Endothelial cell (in vitro differentiated cells): ENCODE measurements at regions not wholly inside any gene's neighbourhood (a gene's known extent, or its start where the extent isn't known, plus 50 kb on each side); places are given as distances from the start of the nearest gene placed in this dataset.

Experiments used
- DNase-seq: peaks from one replicate; pipeline ENCODE4 v3.0.0; 2021; ENCODE audit warnings: low spot score
- H3K27ac Mint-ChIP-seq: one replicate; pipeline ENCODE4 v1.8.0; 2021; ENCODE audit warnings: mixed read lengths, inconsistent platforms; ENCODE audit not compliant: unreplicated experiment
- H3K27me3 Mint-ChIP-seq: one replicate; pipeline ENCODE4 v1.8.0; 2021; ENCODE audit warnings: mild to moderate bottlenecking, moderate library complexity, mixed read lengths, inconsistent platforms; ENCODE audit not compliant: unreplicated experiment
- H3K36me3 Mint-ChIP-seq: one replicate; pipeline ENCODE4 v1.8.0; 2021; ENCODE audit warnings: mild to moderate bottlenecking, low read depth, mixed read lengths, inconsistent platforms; ENCODE audit not compliant: unreplicated experiment
- H3K4me1 Mint-ChIP-seq: one replicate; pipeline ENCODE4 v1.8.0; 2021; ENCODE audit warnings: mild to moderate bottlenecking, mixed read lengths, inconsistent platforms; ENCODE audit not compliant: unreplicated experiment
- H3K4me3 Mint-ChIP-seq: one replicate; pipeline ENCODE4 v1.8.0; 2021; ENCODE audit warnings: mild to moderate bottlenecking, mixed read lengths, inconsistent platforms; ENCODE audit not compliant: unreplicated experiment
- H3K9me3 Mint-ChIP-seq: one replicate; pipeline ENCODE4 v1.8.0; 2021; ENCODE audit warnings: mixed read lengths, inconsistent platforms; ENCODE audit not compliant: unreplicated experiment
- TF ChIP-seq, protein P1 (sequence below): fragments of 200-600 bp; sonication (generic); IDR thresholded peaks from one replicate; pipeline ENCODE4 v1.5.0; 2021; ENCODE audit warnings: antibody characterized with exemption; ENCODE audit not compliant: unreplicated experiment

DNA sequence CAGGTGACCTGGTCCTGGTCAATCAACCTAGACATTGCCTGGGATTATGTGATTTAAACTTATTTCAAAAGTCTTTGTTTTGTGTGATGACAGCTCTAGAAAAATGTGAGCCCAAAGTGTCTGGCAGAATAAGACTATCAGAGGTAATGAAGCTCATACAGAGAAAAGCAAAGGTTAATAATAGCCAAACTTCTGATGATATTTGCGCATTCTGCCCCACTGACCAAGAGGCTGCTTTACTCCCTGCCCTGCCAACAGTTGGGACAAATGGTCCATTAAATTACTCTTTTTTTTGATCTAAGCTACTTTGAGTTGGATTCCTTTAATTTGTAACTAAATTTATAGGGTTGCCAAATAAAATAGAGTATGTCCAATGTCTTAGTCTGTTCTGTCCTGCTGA lies 911.2 kb downstream of the MCTP2 start:
- DNase-seq, result no peak
- TF ChIP-seq, protein P1, sequence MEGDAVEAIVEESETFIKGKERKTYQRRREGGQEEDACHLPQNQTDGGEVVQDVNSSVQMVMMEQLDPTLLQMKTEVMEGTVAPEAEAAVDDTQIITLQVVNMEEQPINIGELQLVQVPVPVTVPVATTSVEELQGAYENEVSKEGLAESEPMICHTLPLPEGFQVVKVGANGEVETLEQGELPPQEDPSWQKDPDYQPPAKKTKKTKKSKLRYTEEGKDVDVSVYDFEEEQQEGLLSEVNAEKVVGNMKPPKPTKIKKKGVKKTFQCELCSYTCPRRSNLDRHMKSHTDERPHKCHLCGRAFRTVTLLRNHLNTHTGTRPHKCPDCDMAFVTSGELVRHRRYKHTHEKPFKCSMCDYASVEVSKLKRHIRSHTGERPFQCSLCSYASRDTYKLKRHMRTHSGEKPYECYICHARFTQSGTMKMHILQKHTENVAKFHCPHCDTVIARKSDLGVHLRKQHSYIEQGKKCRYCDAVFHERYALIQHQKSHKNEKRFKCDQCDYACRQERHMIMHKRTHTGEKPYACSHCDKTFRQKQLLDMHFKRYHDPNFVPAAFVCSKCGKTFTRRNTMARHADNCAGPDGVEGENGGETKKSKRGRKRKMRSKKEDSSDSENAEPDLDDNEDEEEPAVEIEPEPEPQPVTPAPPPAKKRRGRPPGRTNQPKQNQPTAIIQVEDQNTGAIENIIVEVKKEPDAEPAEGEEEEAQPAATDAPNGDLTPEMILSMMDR, result no peak
- Mint-ChIP-seq H3K27ac (no peak overlapping the region), H3K4me3 (no peak overlapping the region), H3K36me3 (no peaks in the 10 kb centered on the region), H3K27me3 (no peaks in the 10 kb centered on the region), H3K4me1 (no peaks in the 10 kb centered on the region), H3K9me3 (no peaks in the 10 kb centered on the region)

DNA sequence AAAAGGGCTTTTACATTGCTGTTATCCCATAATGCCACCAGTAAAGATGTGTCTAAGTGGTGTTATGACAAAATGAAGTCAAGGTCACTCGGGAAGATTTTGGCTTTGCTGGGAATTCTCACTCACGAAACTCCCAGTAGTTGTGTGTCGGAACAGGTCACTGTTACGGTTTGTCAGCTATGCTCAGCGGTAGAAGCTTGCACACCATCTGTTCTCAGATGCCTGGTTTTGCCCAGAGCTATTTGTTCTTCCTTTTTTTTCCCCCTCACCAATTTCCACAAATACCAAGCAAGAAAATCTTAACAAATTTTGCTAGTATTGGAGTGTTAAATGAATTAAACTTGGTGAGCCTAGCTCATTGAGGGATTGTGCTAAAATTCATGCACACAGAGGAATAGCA lies 915.1 kb downstream of the MCTP2 start:
- TF ChIP-seq, protein P1, result no peak
- Mint-ChIP-seq H3K27ac (no peak overlapping the region), H3K9me3 (no peaks in the 10 kb centered on the region), H3K36me3 (no peaks in the 10 kb centered on the region), H3K27me3 (no peaks in the 10 kb centered on the region), H3K4me1 (no peaks in the 10 kb centered on the region), H3K4me3 (no peak overlapping the region)
- no peak for DNase-seq

DNA sequence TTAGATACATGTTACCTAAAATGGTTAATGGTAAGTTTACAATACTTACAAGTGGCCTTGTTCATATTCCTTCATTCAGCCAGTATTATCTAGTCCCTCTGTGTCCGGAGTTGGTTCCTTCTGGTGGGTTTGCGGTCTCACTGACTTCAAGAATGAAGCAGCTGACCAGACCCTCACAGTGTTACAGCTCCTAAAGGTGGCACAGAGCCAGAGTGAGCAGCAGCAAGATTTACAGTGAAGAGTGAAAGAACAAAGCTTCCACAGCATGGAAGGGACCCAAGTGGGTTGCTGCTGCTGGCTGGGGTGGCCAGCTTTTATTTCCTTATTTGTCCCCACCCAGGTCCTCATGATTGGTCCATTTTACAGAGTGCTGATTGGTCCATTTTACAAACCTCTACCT lies 916.8 kb downstream of the MCTP2 start:
- H3K4me1 Mint-ChIP-seq, result no peaks in the 10 kb centered on the region
- no peaks in the 10 kb centered on the region for H3K36me3 Mint-ChIP-seq
- no peaks in the 10 kb centered on the region for H3K27me3 Mint-ChIP-seq
- TF ChIP-seq, protein P1, result no peak
- H3K27ac Mint-ChIP-seq, result no peak overlapping the region
- no peak overlapping the region for H3K4me3 Mint-ChIP-seq
- peaks cover 6% of the 10 kb centered on the region for H3K9me3 Mint-ChIP-seq
- no peak for DNase-seq

DNA sequence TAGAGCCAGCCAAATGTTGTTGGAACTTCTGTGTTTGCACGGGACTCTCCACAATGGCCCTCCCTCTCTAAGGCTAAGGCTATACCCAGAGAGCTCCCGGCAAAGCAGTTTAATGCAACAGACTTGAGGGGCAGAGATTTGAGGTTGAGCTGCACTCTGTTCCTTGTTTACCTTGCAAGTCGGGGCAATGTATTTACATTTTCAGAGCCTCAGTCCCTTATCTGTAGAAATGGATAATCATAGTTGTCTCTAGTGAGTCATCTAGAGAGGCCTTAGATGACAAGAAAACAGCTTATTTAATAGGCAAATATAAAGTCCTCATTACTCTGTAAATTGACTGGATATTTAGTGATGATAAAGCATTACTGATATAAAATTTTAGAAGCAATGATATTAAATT lies 917.7 kb downstream of the MCTP2 start:
- TF ChIP-seq, protein P1, result no peak
- no peak overlapping the region for H3K27ac Mint-ChIP-seq
- H3K36me3 Mint-ChIP-seq, result no peaks in the 10 kb centered on the region
- peaks cover 14% of the 10 kb centered on the region for H3K9me3 Mint-ChIP-seq
- no peaks in the 10 kb centered on the region for H3K4me1 Mint-ChIP-seq
- DNase-seq, result no peak
- H3K27me3 Mint-ChIP-seq, result no peaks in the 10 kb centered on the region
- H3K4me3 Mint-ChIP-seq, result no peak overlapping the region

DNA sequence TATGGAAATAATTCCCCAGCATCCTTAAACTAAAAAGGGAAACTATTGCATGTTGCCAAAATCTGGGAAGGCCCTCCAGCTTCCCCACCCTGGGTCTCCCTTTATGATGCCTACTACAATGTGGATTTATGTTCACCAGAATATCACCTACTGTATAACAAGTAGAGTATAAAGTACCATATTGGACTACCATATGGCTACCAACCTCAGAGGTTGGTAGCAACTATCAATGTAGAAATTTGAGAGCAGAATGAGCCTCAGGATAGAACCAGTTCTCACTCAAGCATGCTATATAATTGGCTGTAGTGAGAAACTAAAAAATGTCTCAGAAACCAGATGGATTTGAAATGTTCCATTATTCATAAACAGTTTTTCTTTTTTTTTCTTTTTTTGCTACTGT lies 918.4 kb downstream of the MCTP2 start:
- peaks cover 15% of the 10 kb centered on the region for H3K9me3 Mint-ChIP-seq
- no peak for DNase-seq
- H3K27me3 Mint-ChIP-seq, result no peaks in the 10 kb centered on the region
- no peak overlapping the region for H3K27ac Mint-ChIP-seq
- H3K4me1 Mint-ChIP-seq, result no peaks in the 10 kb centered on the region
- TF ChIP-seq, protein P1, result no peak
- H3K4me3 Mint-ChIP-seq, result no peak overlapping the region
- H3K36me3 Mint-ChIP-seq, result peaks cover under 1% of the 10 kb centered on the region
